ENCODE measurements at regions not wholly inside any gene's neighbourhood (a gene's known extent, or its start where the extent isn't known, plus 50 kb on each side); places are given as distances from the start of the nearest gene placed in this dataset.

GRCh38 chr6:122107256-122107852 is 292.1 kb upstream of the HSF2 start:
- H3K4me3 ChIP-seq (ENCODE audit: low read length) = no peak overlapping the region
- no peaks in the 10 kb centered on the region for H3K9me3 ChIP-seq (replicated peaks; ENCODE audit: control insufficient read depth, low read depth, low read length)
- no peak overlapping the region for H3K27ac ChIP-seq (ENCODE audit: low read length)
- WGBS (ENCODE audit: insufficient coverage) = 83% methylated on average over 1 of the region's 3 CpGs
- no peaks in the 10 kb centered on the region for H3K4me1 ChIP-seq (ENCODE audit: control insufficient read depth, insufficient read depth, low read length)
- no peak for DNase-seq
- no peaks in the 10 kb centered on the region for H3K36me3 ChIP-seq (ENCODE audit: control insufficient read depth, insufficient read depth, low read length)
- no peaks in the 10 kb centered on the region for H3K27me3 ChIP-seq (ENCODE audit: control insufficient read depth, insufficient read depth, low read length)

DNA sequence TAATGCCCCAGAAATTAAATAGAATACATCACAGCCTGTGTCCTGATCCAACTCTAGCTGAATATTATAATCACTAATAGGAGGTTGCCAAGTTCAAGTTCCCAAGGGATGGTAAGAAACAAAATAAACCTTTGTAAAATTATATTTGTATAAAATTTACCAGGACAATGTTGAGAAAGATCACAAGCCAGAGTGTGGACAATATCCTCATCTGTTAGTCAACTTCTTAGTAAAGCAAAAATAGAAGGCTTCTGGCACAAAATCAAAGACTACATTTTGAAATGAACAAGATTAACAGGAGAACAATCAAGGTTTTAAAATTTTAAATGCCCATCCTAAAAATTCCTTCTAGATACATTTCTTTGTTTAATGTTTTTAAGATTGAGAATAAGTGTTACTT is 290.4 kb upstream of the HSF2 start:
- DNase-seq = peak; percentile 57

DNA sequence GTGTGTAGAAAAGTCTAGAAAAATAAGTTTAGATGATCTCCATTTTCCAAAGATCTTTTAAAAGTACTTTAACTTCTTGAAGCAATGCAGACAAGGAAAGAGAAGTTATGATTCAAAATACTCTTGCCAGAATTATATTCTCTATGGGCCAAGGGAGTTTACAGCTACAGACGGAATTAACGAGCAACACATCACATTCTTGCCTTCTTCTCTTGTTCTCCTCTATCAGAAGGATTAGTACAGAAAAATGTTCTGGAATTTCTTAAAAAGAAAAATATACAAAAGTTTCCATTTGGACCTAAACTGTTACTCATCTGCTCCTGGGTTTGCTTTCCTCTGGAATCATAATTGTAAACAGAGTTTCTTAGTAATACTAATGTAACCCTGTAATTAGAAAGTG is 284.7 kb upstream of the HSF2 start:
- H3K27ac ChIP-seq (ENCODE audit: low read length) = peak overlapping the region; percentile 79

More for the DNA sequence above, 290.4 kb upstream of the HSF2 start:
- no peaks in the 10 kb centered on the region for H3K27me3 ChIP-seq (ENCODE audit: control insufficient read depth, insufficient read depth, low read length)
- H3K4me3 ChIP-seq (ENCODE audit: low read length) = no peak overlapping the region
- no peaks in the 10 kb centered on the region for H3K36me3 ChIP-seq (ENCODE audit: control insufficient read depth, insufficient read depth, low read length)
- H3K4me1 ChIP-seq (ENCODE audit: control insufficient read depth, insufficient read depth, low read length) = no peaks in the 10 kb centered on the region
- H3K27ac ChIP-seq (ENCODE audit: low read length) = no peak overlapping the region
- H3K9me3 ChIP-seq (replicated peaks; ENCODE audit: control insufficient read depth, low read depth, low read length) = no peaks in the 10 kb centered on the region

DNA sequence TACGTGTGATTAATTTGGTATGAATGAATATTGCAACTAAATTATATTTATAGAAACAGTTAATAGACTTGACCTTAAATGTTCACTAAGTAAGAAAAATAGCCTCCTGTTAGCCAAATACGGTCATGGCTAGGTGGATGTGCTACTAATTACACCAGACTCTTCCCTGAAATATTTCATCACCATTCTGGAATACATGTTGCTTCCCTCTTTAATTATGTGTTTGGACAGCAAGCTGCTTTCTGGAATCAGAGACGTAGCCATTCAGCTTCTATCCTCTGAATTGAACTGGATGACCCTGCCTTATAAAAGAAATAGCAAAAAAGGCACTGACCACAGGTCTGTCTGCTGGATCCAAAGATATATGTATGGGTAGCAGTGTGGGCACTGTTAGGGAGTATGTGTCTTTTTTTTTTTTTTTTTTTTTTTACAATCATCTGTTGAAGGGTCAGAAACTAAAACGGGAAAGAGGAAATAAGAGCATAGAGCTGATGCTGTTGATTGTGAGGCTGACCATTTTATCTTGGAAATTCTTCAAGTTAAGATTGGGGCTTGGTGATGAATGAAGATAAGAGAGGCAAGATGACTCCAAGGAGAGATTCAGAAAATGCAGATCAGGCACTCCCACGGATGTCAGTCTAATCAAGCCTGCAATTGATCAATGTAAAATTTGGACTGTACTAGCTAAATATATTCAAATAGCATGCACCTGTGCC is 283.2 kb upstream of the HSF2 start:
- H3K9me3 ChIP-seq (replicated peaks; ENCODE audit: control insufficient read depth, low read depth, low read length) = no peaks in the 10 kb centered on the region
- no peaks in the 10 kb centered on the region for H3K4me1 ChIP-seq (ENCODE audit: control insufficient read depth, insufficient read depth, low read length)
- no peaks in the 10 kb centered on the region for H3K36me3 ChIP-seq (ENCODE audit: control insufficient read depth, insufficient read depth, low read length)
- DNase-seq = peak; percentile 83
- 0% methylated on average over 1 of the region's 5 CpGs for WGBS (ENCODE audit: insufficient coverage)
- no peaks in the 10 kb centered on the region for H3K27me3 ChIP-seq (ENCODE audit: control insufficient read depth, insufficient read depth, low read length)
- H3K27ac ChIP-seq (ENCODE audit: low read length) = peak overlapping the region; percentile 65
- no peak overlapping the region for H3K4me3 ChIP-seq (ENCODE audit: low read length)

More for the DNA sequence above, 284.7 kb upstream of the HSF2 start:
- no peaks in the 10 kb centered on the region for H3K27me3 ChIP-seq (ENCODE audit: control insufficient read depth, insufficient read depth, low read length)
- H3K4me1 ChIP-seq (ENCODE audit: control insufficient read depth, insufficient read depth, low read length) = no peaks in the 10 kb centered on the region
- DNase-seq = peak; percentile 90
- H3K9me3 ChIP-seq (replicated peaks; ENCODE audit: control insufficient read depth, low read depth, low read length) = no peaks in the 10 kb centered on the region
- no peaks in the 10 kb centered on the region for H3K36me3 ChIP-seq (ENCODE audit: control insufficient read depth, insufficient read depth, low read length)
- no peak overlapping the region for H3K4me3 ChIP-seq (ENCODE audit: low read length)
- no CpG with 5 or more reads among the region's 2 CpGs for WGBS (ENCODE audit: insufficient coverage)

GRCh38 chr6:122116835-122117627 is 282.4 kb upstream of the HSF2 start:
- Histone ChIP-seq H3K27me3 (ENCODE audit: control insufficient read depth, insufficient read depth, low read length) (no peaks in the 10 kb centered on the region), H3K4me1 (ENCODE audit: control insufficient read depth, insufficient read depth, low read length) (no peaks in the 10 kb centered on the region), H3K36me3 (ENCODE audit: control insufficient read depth, insufficient read depth, low read length) (no peaks in the 10 kb centered on the region), H3K27ac (ENCODE audit: low read length) (peak overlapping the region; percentile 74), H3K4me3 (ENCODE audit: low read length) (no peak overlapping the region), H3K9me3 (replicated peaks; ENCODE audit: control insufficient read depth, low read depth, low read length) (no peaks in the 10 kb centered on the region)
- no CpG with 5 or more reads among the region's 2 CpGs for WGBS (ENCODE audit: insufficient coverage)
- peak; percentile 97 for DNase-seq

DNA sequence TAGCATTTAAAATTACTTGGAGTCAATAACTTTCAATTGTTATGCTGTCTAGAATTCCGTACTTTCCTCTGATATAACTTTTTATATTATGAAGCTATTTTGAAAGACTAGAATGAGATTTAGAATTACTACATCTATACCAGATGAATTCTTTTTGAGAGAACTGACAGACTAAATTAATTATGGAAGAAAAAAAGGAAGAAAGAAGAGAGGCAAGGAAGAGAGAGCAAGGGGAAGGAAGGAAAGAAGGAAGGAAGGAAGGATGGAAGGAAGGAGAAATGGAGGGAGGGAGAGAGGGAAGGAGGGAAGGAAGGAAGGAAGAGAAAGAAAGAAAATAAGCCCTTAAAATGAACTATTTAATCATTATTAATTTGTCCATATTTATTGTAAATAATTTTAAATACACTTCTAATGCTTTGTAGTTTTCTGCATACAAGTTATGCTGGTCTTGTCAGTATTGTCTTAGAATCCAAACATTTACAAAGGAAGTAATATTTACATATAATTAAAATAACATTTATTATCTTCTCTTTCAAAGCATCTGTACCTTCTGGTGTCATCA is 280.4 kb upstream of the HSF2 start:
- DNase-seq = no peak
- no CpG with 5 or more reads among the region's 1 CpG for WGBS (ENCODE audit: insufficient coverage)
- Histone ChIP-seq H3K36me3 (ENCODE audit: control insufficient read depth, insufficient read depth, low read length) (no peaks in the 10 kb centered on the region), H3K9me3 (replicated peaks; ENCODE audit: control insufficient read depth, low read depth, low read length) (no peaks in the 10 kb centered on the region), H3K4me1 (ENCODE audit: control insufficient read depth, insufficient read depth, low read length) (no peaks in the 10 kb centered on the region), H3K4me3 (ENCODE audit: low read length) (no peak overlapping the region), H3K27ac (ENCODE audit: low read length) (no peak overlapping the region), H3K27me3 (ENCODE audit: control insufficient read depth, insufficient read depth, low read length) (no peaks in the 10 kb centered on the region)

DNA sequence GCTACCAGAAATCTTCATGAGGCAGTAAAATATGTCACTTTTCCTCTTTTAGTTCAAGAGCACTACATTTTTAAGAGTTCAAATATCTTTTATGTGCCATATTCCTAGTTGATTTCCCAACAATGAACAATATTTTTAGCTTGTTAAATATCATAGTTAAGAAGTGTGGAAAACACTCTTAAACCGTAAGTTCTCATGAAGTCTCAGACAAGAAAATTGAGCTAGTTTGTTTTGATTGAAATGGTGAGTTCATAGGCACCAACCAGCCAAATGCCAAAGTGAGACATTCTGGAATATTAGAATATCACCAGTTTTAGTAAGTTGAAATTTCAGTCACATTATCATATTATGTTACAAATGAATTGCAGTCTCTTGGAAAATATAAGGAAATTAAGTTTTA is 277.2 kb upstream of the HSF2 start:
- Histone ChIP-seq H3K4me3 (ENCODE audit: low read length) (no peak overlapping the region), H3K36me3 (ENCODE audit: control insufficient read depth, insufficient read depth, low read length) (no peaks in the 10 kb centered on the region), H3K27me3 (ENCODE audit: control insufficient read depth, insufficient read depth, low read length) (no peaks in the 10 kb centered on the region), H3K9me3 (replicated peaks; ENCODE audit: control insufficient read depth, low read depth, low read length) (no peaks in the 10 kb centered on the region), H3K27ac (ENCODE audit: low read length) (no peak overlapping the region), H3K4me1 (ENCODE audit: control insufficient read depth, insufficient read depth, low read length) (no peaks in the 10 kb centered on the region)
- DNase-seq = no peak
- no CpG with 5 or more reads among the region's 1 CpG for WGBS (ENCODE audit: insufficient coverage)

DNA sequence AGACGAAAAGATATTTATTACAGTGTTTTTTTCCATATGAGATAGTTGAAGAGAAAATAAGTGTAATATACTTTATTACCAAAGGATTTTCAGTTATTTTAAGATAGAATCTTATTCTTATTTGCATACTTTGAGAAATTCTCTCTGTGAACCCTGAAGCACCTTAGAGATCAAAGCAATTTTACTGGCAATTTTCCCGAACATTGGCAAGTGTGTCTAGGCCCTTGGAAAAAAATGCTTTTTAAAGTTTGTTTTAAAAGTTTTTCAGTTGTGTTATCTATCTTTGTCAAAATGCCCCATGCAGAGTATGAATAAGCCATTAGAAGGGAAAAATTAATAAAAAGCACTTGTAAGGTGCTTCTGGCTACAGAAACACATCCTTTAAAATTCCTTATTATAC is 276.8 kb upstream of the HSF2 start:
- DNase-seq = no peak
- H3K27ac ChIP-seq (ENCODE audit: low read length) = no peak overlapping the region
- H3K4me3 ChIP-seq (ENCODE audit: low read length) = no peak overlapping the region
- WGBS (ENCODE audit: insufficient coverage) = no CpG with 5 or more reads among the region's 2 CpGs
- no peaks in the 10 kb centered on the region for H3K4me1 ChIP-seq (ENCODE audit: control insufficient read depth, insufficient read depth, low read length)
- H3K9me3 ChIP-seq (replicated peaks; ENCODE audit: control insufficient read depth, low read depth, low read length) = no peaks in the 10 kb centered on the region
- no peaks in the 10 kb centered on the region for H3K27me3 ChIP-seq (ENCODE audit: control insufficient read depth, insufficient read depth, low read length)
- no peaks in the 10 kb centered on the region for H3K36me3 ChIP-seq (ENCODE audit: control insufficient read depth, insufficient read depth, low read length)

DNA sequence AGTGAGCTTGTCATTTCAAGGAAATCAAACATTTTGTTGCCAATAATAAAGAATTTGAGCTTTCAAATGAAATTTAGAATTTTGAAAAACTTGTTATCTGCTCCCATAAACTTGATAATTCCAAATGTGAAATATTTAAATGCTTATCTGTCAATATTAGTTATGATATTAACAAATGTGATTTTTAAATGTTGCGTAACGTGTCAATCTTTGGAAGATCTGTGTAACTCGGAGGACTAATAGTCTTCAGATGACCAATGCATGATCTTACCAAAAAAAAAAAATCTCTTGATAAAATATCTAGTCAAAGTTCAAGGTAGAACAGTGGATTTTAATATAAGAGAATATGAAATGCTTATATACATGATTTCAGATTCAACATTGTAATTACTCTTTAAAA is 274.5 kb upstream of the HSF2 start:
- no peak overlapping the region for H3K27ac ChIP-seq (ENCODE audit: low read length)
- no CpG with 5 or more reads among the region's 3 CpGs for WGBS (ENCODE audit: insufficient coverage)
- H3K27me3 ChIP-seq (ENCODE audit: control insufficient read depth, insufficient read depth, low read length) = no peaks in the 10 kb centered on the region
- no peak overlapping the region for H3K4me3 ChIP-seq (ENCODE audit: low read length)
- no peaks in the 10 kb centered on the region for H3K36me3 ChIP-seq (ENCODE audit: control insufficient read depth, insufficient read depth, low read length)
- H3K4me1 ChIP-seq (ENCODE audit: control insufficient read depth, insufficient read depth, low read length) = no peaks in the 10 kb centered on the region
- no peaks in the 10 kb centered on the region for H3K9me3 ChIP-seq (replicated peaks; ENCODE audit: control insufficient read depth, low read depth, low read length)
- no peak for DNase-seq

GRCh38 chr6:122126894-122127293 is 272.6 kb upstream of the HSF2 start:
- Histone ChIP-seq H3K4me1 (ENCODE audit: control insufficient read depth, insufficient read depth, low read length) (no peaks in the 10 kb centered on the region), H3K9me3 (replicated peaks; ENCODE audit: control insufficient read depth, low read depth, low read length) (no peaks in the 10 kb centered on the region), H3K4me3 (ENCODE audit: low read length) (no peak overlapping the region), H3K36me3 (ENCODE audit: control insufficient read depth, insufficient read depth, low read length) (no peaks in the 10 kb centered on the region), H3K27ac (ENCODE audit: low read length) (no peak overlapping the region), H3K27me3 (ENCODE audit: control insufficient read depth, insufficient read depth, low read length) (no peaks in the 10 kb centered on the region)
- no peak for DNase-seq
- WGBS (ENCODE audit: insufficient coverage) = no CpG with 5 or more reads among the region's 3 CpGs
